ENCODE measurements at regions not wholly inside any gene's neighbourhood (a gene's known extent, or its start where the extent isn't known, plus 50 kb on each side); places are given as distances from the start of the nearest gene placed in this dataset.

DNA sequence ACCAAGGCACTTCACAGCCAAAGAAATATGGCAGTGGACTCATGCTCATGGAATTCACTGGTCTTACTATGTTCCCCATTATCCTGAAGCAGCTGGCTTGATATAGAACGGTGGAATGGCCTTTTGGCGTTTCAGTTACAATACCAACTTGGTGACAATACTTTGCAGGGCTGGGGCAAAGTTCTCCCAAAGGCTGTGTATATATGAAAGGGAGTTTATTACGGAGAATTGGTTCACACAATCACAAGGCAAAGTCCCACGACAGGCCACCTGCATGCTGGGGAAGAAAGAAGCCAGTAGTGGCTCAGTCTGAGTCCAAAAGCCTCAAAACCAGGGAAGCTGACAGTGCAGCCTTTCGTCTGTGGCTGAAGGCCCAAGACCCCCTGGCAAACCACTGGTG lies 50.8 kb upstream of the SMARCAD1 start:
- FAIRE-seq: no peak

More for the DNA sequence above, 50.8 kb upstream of the SMARCAD1 start:
- H3K9ac ChIP-seq (ENCODE audit: low read length in 3 of 3): no peak overlapping the region
- TF ChIP-seq, protein P1, sequence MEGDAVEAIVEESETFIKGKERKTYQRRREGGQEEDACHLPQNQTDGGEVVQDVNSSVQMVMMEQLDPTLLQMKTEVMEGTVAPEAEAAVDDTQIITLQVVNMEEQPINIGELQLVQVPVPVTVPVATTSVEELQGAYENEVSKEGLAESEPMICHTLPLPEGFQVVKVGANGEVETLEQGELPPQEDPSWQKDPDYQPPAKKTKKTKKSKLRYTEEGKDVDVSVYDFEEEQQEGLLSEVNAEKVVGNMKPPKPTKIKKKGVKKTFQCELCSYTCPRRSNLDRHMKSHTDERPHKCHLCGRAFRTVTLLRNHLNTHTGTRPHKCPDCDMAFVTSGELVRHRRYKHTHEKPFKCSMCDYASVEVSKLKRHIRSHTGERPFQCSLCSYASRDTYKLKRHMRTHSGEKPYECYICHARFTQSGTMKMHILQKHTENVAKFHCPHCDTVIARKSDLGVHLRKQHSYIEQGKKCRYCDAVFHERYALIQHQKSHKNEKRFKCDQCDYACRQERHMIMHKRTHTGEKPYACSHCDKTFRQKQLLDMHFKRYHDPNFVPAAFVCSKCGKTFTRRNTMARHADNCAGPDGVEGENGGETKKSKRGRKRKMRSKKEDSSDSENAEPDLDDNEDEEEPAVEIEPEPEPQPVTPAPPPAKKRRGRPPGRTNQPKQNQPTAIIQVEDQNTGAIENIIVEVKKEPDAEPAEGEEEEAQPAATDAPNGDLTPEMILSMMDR (IDR thresholded peaks at IDR 0.05; ENCODE audit: borderline replicate concordance, extremely low read depth, insufficient read depth): no peak
- H3K27me3 ChIP-seq (ENCODE audit: control insufficient read depth, insufficient read depth, low read length): no peaks in the 10 kb centered on the region
- no peaks in the 10 kb centered on the region for H3K4me1 ChIP-seq (ENCODE audit: control insufficient read depth in 2 of 3, insufficient read depth in 2 of 3, low read depth in 1 of 3, low read length in 3 of 3)
- intact Hi-C loops (cut with DNase I): no loop called here
- H3K9me3 ChIP-seq (ENCODE audit: control insufficient read depth in 2 of 3, insufficient read depth in 1 of 3, low read length in 3 of 3): no peaks in the 10 kb centered on the region
- no peak for DNase-seq
- no peak overlapping the region for H3K27ac ChIP-seq (ENCODE audit: low read depth in 2 of 2, low read length in 2 of 2)
- no peak overlapping the region for H3K4me3 ChIP-seq (ENCODE audit: low read length in 3 of 3)
- H3K36me3 ChIP-seq (ENCODE audit: control insufficient read depth in 2 of 3, insufficient read depth in 3 of 3, low read length in 3 of 3): no peaks in the 10 kb centered on the region
